Activated CD8-positive, alpha-beta T cell treated with anti-CD3 and anti-CD28 coated beads for 36 hours (primary cell): ENCODE measurements at regions not wholly inside any gene's neighbourhood (a gene's known extent, or its start where the extent isn't known, plus 50 kb on each side); places are given as distances from the start of the nearest gene placed in this dataset.

Source experiments
- ATAC-seq: fragments of 200-7000 bp; cut with Tn5 transposase; one replicate; pipeline ENCODE4 v1.10.0; 2021; ENCODE audit warnings: mild to moderate bottlenecking, moderate library complexity
- CTCF ChIA-PET: fragments of 350-600 bp; sonication (Branson Sonifier 250); formaldehyde crosslinking; loops from one replicate; lab custom pipeline; 2021; ENCODE audit warnings: antibody characterized with exemption; lab: Charles Lee
- POLR2A ChIA-PET: fragments of 350-600 bp; sonication (Branson Sonifier 250); formaldehyde crosslinking; loops from one replicate; lab custom pipeline; 2021; ENCODE audit warnings: antibody characterized with exemption; lab: Charles Lee
- DNase-seq: peaks from one replicate; pipeline ENCODE4 v3.0.0-alpha.2; 2020
- H3K27ac Mint-ChIP-seq: one replicate; pipeline ENCODE4 v1.8.0; 2021; ENCODE audit warnings: mild to moderate bottlenecking, mixed read lengths
- H3K27me3 Mint-ChIP-seq: one replicate; pipeline ENCODE4 v1.8.0; 2021; ENCODE audit warnings: mixed read lengths
- H3K36me3 Mint-ChIP-seq: one replicate; pipeline ENCODE4 v1.8.0; 2021; ENCODE audit warnings: low read depth, mixed read lengths
- H3K4me1 Mint-ChIP-seq: one replicate; pipeline ENCODE4 v1.8.0; 2021; ENCODE audit warnings: low read depth, mixed read lengths
- H3K4me3 Mint-ChIP-seq: one replicate; pipeline ENCODE4 v1.8.0; 2021; ENCODE audit warnings: mild to moderate bottlenecking, moderate library complexity, mixed read lengths
- H3K9me3 Mint-ChIP-seq: one replicate; pipeline ENCODE4 v1.8.0; 2021; ENCODE audit warnings: mixed read lengths
- intact Hi-C: fragments of 100-400 bp; cut with micrococcal nuclease; formaldehyde crosslinking; loops from one replicate; pipeline ENCODE4 v1.10.0; 2022
- TF ChIP-seq, protein P1 (sequence below): fragments of 200-600 bp; IDR thresholded peaks from one replicate; pipeline ENCODE4 v1.8.0; 2022; ENCODE audit warnings: antibody characterized with exemption, mild to moderate bottlenecking

DNA sequence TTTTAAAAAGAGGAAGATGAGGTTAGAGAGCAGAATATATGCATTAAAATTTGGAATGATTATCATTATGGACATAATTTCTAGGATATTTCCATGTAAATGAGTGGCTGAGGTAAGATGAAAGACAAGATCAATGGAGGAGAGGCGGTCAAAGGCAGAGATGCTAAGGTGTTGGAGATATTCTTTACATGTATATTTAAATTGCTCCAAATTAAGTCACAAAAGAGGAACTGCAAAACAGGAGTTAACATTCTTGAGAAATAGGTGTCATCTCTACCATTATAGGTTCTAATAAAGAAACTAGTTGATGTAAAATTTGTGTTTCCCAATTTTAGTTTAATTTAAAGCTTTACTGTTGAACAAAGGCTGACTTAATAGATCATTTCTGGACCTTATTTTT is 268.5 kb upstream of the PPFIA2 start:
- ATAC-seq (no peak), DNase-seq (no peak)
- ChIA-PET POLR2A (no interaction called here), CTCF (no interaction called here)
- Mint-ChIP-seq H3K4me1 (no peaks in the 10 kb centered on the region), H3K9me3 (no peaks in the 10 kb centered on the region), H3K27ac (no peak overlapping the region), H3K27me3 (no peaks in the 10 kb centered on the region), H3K4me3 (no peak overlapping the region), H3K36me3 (no peaks in the 10 kb centered on the region)
- intact Hi-C loops = no loop called here
- TF ChIP-seq, protein P1, sequence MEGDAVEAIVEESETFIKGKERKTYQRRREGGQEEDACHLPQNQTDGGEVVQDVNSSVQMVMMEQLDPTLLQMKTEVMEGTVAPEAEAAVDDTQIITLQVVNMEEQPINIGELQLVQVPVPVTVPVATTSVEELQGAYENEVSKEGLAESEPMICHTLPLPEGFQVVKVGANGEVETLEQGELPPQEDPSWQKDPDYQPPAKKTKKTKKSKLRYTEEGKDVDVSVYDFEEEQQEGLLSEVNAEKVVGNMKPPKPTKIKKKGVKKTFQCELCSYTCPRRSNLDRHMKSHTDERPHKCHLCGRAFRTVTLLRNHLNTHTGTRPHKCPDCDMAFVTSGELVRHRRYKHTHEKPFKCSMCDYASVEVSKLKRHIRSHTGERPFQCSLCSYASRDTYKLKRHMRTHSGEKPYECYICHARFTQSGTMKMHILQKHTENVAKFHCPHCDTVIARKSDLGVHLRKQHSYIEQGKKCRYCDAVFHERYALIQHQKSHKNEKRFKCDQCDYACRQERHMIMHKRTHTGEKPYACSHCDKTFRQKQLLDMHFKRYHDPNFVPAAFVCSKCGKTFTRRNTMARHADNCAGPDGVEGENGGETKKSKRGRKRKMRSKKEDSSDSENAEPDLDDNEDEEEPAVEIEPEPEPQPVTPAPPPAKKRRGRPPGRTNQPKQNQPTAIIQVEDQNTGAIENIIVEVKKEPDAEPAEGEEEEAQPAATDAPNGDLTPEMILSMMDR = no peak

DNA sequence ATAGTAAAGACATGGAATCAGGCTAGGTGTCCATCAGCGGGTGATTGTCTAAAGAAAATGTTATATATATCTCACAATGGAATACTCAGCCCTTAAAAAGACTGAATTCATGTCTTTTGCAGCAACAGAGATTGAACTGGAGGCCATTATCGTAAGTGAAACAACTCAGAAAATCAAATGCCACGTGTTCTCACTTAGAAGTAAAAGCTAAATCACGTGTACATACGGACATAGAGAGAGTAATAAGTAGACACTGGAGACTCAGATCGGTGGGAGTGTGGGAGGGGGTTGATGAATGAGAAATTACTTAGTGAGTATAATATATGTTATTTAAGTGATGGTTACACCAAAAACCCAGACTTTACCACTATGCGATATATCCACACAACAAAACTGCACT is 266.3 kb upstream of the PPFIA2 start:
- Mint-ChIP-seq H3K4me3 (no peak overlapping the region), H3K9me3 (no peaks in the 10 kb centered on the region), H3K36me3 (no peaks in the 10 kb centered on the region), H3K27me3 (no peaks in the 10 kb centered on the region), H3K27ac (no peak overlapping the region), H3K4me1 (no peaks in the 10 kb centered on the region)
- TF ChIP-seq, protein P1 = no peak
- intact Hi-C loops = no loop called here
- ATAC-seq (no peak), DNase-seq (no peak)
- CTCF ChIA-PET = no interaction called here
- POLR2A ChIA-PET = no interaction called here

DNA sequence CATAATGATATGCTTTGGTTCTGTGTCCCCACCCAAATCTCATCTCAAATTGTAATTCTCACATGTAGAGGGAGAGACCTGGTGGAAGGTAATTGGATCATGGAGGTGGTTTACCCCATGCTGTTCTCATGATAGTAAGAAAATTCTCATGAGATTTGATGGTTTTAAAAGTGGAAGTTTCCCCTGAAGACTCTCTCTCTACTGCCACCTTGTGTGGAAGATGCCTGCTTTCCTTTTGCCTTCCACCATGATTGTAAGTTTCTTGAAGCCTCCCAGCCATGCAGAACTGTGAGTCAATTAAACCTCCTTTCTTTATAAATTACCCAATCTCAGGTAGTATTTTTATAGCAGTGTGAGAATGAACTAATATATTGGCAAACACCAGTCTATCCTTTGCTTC is 260.4 kb upstream of the PPFIA2 start:
- Mint-ChIP-seq H3K4me3 (no peak overlapping the region), H3K27ac (no peak overlapping the region), H3K9me3 (peaks cover 3% of the 10 kb centered on the region), H3K4me1 (no peaks in the 10 kb centered on the region), H3K36me3 (no peaks in the 10 kb centered on the region), H3K27me3 (no peaks in the 10 kb centered on the region)
- intact Hi-C loops = no loop called here
- DNase-seq (peak; percentile 14), ATAC-seq (no peak)
- TF ChIP-seq, protein P1 = no peak
- POLR2A ChIA-PET = no interaction called here
- CTCF ChIA-PET = no interaction called here

DNA sequence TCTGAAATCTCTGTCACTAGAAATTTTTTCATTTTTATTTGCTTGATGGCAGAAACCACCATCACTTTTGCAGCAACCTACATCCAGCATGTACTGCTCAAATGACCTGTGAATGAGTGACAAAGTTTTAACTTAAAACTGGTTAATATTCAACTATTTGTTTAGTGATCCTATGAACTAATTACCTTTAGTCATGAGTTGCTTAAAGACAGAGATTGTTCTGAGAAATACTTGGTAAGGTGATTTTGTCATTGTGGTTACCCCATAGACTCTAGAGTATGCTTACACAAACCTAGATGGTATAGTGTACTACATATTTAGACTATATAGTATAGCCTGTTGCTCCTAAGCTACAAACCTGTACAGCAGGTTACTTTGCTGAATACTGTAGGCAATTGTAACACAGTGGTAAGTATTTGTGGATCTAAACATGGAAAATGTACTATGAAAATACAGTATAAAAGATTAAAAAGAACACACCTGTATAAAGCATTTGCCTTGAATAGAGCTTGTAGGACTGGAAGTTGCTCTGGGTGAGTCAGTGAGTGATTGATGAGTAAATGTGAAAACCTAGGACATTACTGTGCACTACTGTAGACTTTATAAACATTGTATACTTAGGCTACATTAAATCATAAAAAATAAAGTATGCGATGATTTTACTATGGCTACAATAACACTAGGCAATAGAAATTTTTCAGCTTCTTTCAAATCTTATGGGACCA is 256.6 kb upstream of the PPFIA2 start:
- CTCF ChIA-PET = no interaction called here
- ATAC-seq = no peak
- Mint-ChIP-seq H3K4me3 (no peak overlapping the region), H3K27me3 (no peaks in the 10 kb centered on the region), H3K27ac (no peak overlapping the region), H3K9me3 (peaks cover 3% of the 10 kb centered on the region), H3K36me3 (no peaks in the 10 kb centered on the region), H3K4me1 (no peaks in the 10 kb centered on the region)
- no peak for DNase-seq
- TF ChIP-seq, protein P1 = no peak
- intact Hi-C loops = no loop called here
- POLR2A ChIA-PET = no interaction called here

DNA sequence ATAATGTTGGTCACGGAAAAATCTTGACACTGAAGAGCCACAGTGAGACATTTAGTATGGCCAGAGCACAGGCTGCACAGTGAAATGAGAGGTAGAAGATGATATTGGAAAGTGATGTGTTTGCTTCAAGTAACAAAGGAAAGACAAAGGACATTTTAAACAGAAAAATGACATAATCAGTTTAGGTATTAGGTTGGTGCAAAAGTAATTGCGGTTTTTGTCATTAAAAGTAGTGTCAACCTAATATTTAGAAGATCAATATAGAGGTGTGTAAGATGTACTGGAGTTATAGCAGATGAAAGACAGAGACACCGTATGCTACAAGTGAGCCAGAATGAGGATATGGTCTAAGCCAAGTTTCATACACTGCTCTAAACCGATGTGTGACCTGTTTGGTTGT is 253.0 kb upstream of the PPFIA2 start:
- TF ChIP-seq, protein P1 = no peak
- CTCF ChIA-PET = no interaction called here
- intact Hi-C loops = no loop called here

More for the DNA sequence above, 253.0 kb upstream of the PPFIA2 start:
- no peak for DNase-seq
- H3K4me3 Mint-ChIP-seq = no peak overlapping the region
- H3K36me3 Mint-ChIP-seq = no peaks in the 10 kb centered on the region
- POLR2A ChIA-PET = no interaction called here
- ATAC-seq = no peak
- H3K27me3 Mint-ChIP-seq = peaks cover 2% of the 10 kb centered on the region
- no peak overlapping the region for H3K27ac Mint-ChIP-seq
- peaks cover 3% of the 10 kb centered on the region for H3K9me3 Mint-ChIP-seq
- H3K4me1 Mint-ChIP-seq = no peaks in the 10 kb centered on the region
